Astrocyte (in vitro differentiated cells and primary cell): ENCODE measurements at regions not wholly inside any gene's neighbourhood (a gene's known extent, or its start where the extent isn't known, plus 50 kb on each side); places are given as distances from the start of the nearest gene placed in this dataset.

Experiments
- DNase-seq: peaks from one replicate; pipeline ENCODE4 v3.0.0-alpha.2; 2010; ENCODE audit warnings: low read depth
- FAIRE-seq: peaks from 2 replicates; lab custom pipeline; 2011; peaks lifted over from hg19 to GRCh38; lab: Jason Lieb, UNC
- H2AFZ ChIP-seq: 2 replicates; pipeline ENCODE4 v1.6.0; 2012; ENCODE audit warnings: low read depth, low read length, inconsistent platforms
- H3K27ac ChIP-seq: 2 replicates; pipeline ENCODE4 v1.5.1; 2011; ENCODE audit warnings: low read depth, low read length, inconsistent platforms
- H3K27me3 ChIP-seq: 2 replicates; pipeline ENCODE4 v1.6.0; 2011; ENCODE audit warnings: low read length, inconsistent platforms; ENCODE audit not compliant: insufficient read depth
- H3K36me3 ChIP-seq: 2 replicates; pipeline ENCODE4 v1.5.1; 2011; ENCODE audit warnings: low read length, inconsistent platforms; ENCODE audit not compliant: insufficient read depth
- H3K4me1 ChIP-seq: 2 replicates; pipeline ENCODE4 v1.5.1; 2011; ENCODE audit warnings: low read length, inconsistent platforms; ENCODE audit not compliant: insufficient read depth
- H3K4me2 ChIP-seq: 2 replicates; pipeline ENCODE4 v1.6.0; 2012; ENCODE audit warnings: low read length, inconsistent platforms
- H3K4me3 ChIP-seq: 2 replicates; pipeline ENCODE4 v1.5.1; 2011; ENCODE audit warnings: low read depth, mild to moderate bottlenecking, low read length, inconsistent platforms; ENCODE audit not compliant: insufficient read depth
- H3K79me2 ChIP-seq: 2 replicates; pipeline ENCODE4 v1.6.0; 2012; ENCODE audit warnings: mild to moderate bottlenecking, low read length, inconsistent platforms; ENCODE audit not compliant: insufficient read depth
- H3K9ac ChIP-seq: 2 replicates; pipeline ENCODE4 v1.6.0; 2012; ENCODE audit warnings: mild to moderate bottlenecking, low read length, inconsistent platforms
- H3K9me3 ChIP-seq: 2 replicates; pipeline ENCODE4 v1.5.1; 2012; ENCODE audit warnings: low read depth, mild to moderate bottlenecking, low read length, inconsistent platforms; ENCODE audit not compliant: insufficient read depth
- H4K20me1 ChIP-seq: 2 replicates; pipeline ENCODE4 v1.6.0; 2012; ENCODE audit warnings: low read length, inconsistent platforms; ENCODE audit not compliant: insufficient read depth
- H3K27ac Mint-ChIP-seq: one replicate; pipeline ENCODE4 v1.8.0; 2021; ENCODE audit warnings: mild to moderate bottlenecking, mixed read lengths; ENCODE audit not compliant: unreplicated experiment
- H3K27me3 Mint-ChIP-seq: one replicate; pipeline ENCODE4 v1.8.0; 2021; ENCODE audit warnings: low read depth, mixed read lengths; ENCODE audit not compliant: unreplicated experiment
- H3K36me3 Mint-ChIP-seq: one replicate; pipeline ENCODE4 v1.8.0; 2021; ENCODE audit warnings: low read depth, mixed read lengths; ENCODE audit not compliant: unreplicated experiment
- H3K4me1 Mint-ChIP-seq: one replicate; pipeline ENCODE4 v1.8.0; 2021; ENCODE audit warnings: low read depth, mixed read lengths; ENCODE audit not compliant: unreplicated experiment
- H3K4me3 Mint-ChIP-seq: one replicate; pipeline ENCODE4 v1.8.0; 2021; ENCODE audit warnings: mild to moderate bottlenecking, moderate library complexity, mixed read lengths; ENCODE audit not compliant: unreplicated experiment
- H3K9me3 Mint-ChIP-seq: one replicate; pipeline ENCODE4 v1.8.0; 2021; ENCODE audit warnings: mild to moderate bottlenecking, mixed read lengths; ENCODE audit not compliant: unreplicated experiment
- EZH2 ChIP-seq: IDR thresholded peaks from 2 replicates; pipeline ENCODE4 v1.6.1; 2012; ENCODE audit warnings: mild to moderate bottlenecking, low read length, inconsistent platforms; ENCODE audit not compliant: insufficient read depth
- TF ChIP-seq, protein P1 (sequence below): IDR thresholded peaks from 2 replicates; pipeline ENCODE4 v1.5.1; 2011; ENCODE audit warnings: low read depth, mild to moderate bottlenecking, inconsistent platforms, low read length, moderate library complexity; ENCODE audit not compliant: insufficient read depth

DNA sequence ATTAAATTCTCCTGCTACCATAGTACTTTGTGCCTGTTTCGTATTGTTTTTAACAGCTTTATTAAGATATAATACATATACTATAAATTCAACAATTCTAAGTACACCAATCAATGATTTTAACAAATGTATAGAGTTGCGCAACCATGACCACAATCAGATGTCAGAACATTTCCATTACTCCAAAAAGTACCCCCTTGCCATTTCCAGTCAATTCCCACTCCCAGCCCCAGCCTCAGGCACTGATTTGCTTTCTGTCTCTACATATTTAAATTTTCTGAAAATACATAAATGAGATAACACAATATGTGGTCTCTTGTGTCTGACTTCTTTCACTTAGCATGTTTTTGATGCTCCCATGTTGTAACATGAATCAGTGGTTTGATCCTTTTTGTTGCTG, 193.9 kb downstream of the FIGN start:
- Histone ChIP-seq H3K4me3 (no peak overlapping the region), H3K9me3 (no peaks in the 10 kb centered on the region), H3K27ac (no peak overlapping the region), H4K20me1 (no peaks in the 10 kb centered on the region), H3K36me3 (no peaks in the 10 kb centered on the region), H2AFZ (no peak overlapping the region), H3K9ac (no peak overlapping the region), H3K27me3 (no peaks in the 10 kb centered on the region), H3K4me1 (no peaks in the 10 kb centered on the region), H3K79me2 (no peaks in the 10 kb centered on the region), H3K4me2 (no peak overlapping the region)
- no peak for DNase-seq
- no peaks in the 10 kb centered on the region for H3K36me3 Mint-ChIP-seq
- peaks cover 2% of the 10 kb centered on the region for H3K9me3 Mint-ChIP-seq
- H3K4me1 Mint-ChIP-seq, result no peaks in the 10 kb centered on the region
- TF ChIP-seq EZH2, result no peak
- TF ChIP-seq, protein P1, sequence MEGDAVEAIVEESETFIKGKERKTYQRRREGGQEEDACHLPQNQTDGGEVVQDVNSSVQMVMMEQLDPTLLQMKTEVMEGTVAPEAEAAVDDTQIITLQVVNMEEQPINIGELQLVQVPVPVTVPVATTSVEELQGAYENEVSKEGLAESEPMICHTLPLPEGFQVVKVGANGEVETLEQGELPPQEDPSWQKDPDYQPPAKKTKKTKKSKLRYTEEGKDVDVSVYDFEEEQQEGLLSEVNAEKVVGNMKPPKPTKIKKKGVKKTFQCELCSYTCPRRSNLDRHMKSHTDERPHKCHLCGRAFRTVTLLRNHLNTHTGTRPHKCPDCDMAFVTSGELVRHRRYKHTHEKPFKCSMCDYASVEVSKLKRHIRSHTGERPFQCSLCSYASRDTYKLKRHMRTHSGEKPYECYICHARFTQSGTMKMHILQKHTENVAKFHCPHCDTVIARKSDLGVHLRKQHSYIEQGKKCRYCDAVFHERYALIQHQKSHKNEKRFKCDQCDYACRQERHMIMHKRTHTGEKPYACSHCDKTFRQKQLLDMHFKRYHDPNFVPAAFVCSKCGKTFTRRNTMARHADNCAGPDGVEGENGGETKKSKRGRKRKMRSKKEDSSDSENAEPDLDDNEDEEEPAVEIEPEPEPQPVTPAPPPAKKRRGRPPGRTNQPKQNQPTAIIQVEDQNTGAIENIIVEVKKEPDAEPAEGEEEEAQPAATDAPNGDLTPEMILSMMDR, result no peak
- FAIRE-seq, result no peak
- H3K27ac Mint-ChIP-seq, result no peak overlapping the region
- H3K27me3 Mint-ChIP-seq, result no peaks in the 10 kb centered on the region
- no peak overlapping the region for H3K4me3 Mint-ChIP-seq

DNA sequence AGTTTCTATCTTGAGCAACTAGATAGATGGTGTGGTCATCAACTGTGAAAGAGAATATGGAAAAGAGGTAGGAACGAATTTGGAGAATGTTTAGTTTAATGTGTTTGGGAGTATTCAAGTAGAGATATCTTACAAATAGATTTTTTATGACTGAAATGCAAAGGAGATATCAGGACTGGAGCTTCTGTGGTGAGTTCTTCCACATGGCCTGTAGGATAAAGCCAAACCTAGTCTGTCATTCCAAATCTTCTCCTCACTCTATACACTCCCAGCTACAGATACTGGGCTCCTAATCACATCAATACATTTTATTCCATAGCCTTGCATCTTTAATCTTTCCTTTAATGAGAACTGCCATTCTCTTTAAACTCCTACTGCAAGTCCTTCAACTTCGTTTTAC, 194.3 kb downstream of the FIGN start:
- H3K27me3 ChIP-seq, result no peaks in the 10 kb centered on the region
- no peaks in the 10 kb centered on the region for H3K79me2 ChIP-seq
- no peak for FAIRE-seq
- no peak overlapping the region for H3K4me3 Mint-ChIP-seq
- H3K4me3 ChIP-seq, result no peak overlapping the region
- no peaks in the 10 kb centered on the region for H3K4me1 ChIP-seq
- H4K20me1 ChIP-seq, result no peaks in the 10 kb centered on the region
- no peak overlapping the region for H3K4me2 ChIP-seq
- no peak overlapping the region for H2AFZ ChIP-seq
- peaks cover 2% of the 10 kb centered on the region for H3K9me3 Mint-ChIP-seq
- no peaks in the 10 kb centered on the region for H3K4me1 Mint-ChIP-seq
- H3K36me3 ChIP-seq, result no peaks in the 10 kb centered on the region
- no peaks in the 10 kb centered on the region for H3K9me3 ChIP-seq
- H3K27ac ChIP-seq, result no peak overlapping the region
- TF ChIP-seq, protein P1, result no peak
- TF ChIP-seq EZH2, result no peak
- no peaks in the 10 kb centered on the region for H3K36me3 Mint-ChIP-seq
- DNase-seq, result no peak
- no peak overlapping the region for H3K27ac Mint-ChIP-seq
- no peak overlapping the region for H3K9ac ChIP-seq
- no peaks in the 10 kb centered on the region for H3K27me3 Mint-ChIP-seq

DNA sequence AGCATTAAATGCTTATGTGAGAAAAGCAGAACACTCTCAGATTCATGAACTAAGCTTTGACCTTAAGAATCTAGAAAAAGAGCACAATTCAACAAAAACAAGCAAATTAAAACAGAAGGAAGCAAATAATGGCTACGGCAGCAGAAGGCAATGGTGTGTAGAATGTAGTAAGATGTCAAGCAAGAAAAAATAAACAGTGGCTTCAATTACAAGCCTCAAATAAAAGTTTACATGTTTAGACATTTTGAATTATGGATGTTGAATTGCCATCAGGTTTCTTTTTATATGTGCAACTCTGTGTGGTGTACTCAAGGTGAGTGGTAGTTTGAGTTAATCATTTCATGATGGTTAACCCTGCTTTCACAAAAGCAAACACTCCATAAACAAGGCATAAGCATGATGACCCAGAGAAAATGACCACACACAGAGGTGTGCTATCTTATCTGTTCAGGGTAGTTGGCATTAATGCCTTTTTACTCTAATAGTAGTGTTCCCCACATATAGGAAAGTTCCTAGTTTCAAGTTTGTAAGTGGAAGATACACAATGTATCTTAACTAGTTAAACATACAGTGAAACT, 207.1 kb downstream of the FIGN start:
- H3K9ac ChIP-seq, result no peak overlapping the region
- no peaks in the 10 kb centered on the region for H3K4me1 ChIP-seq
- no peaks in the 10 kb centered on the region for H3K27me3 ChIP-seq
- no peak overlapping the region for H3K4me3 Mint-ChIP-seq
- no peak for FAIRE-seq
- no peaks in the 10 kb centered on the region for H3K4me1 Mint-ChIP-seq
- no peaks in the 10 kb centered on the region for H3K36me3 ChIP-seq
- TF ChIP-seq, protein P1, result no peak
- no peak for TF ChIP-seq EZH2
- DNase-seq, result no peak
- H2AFZ ChIP-seq, result no peak overlapping the region
- no peak overlapping the region for H3K27ac Mint-ChIP-seq
- no peak overlapping the region for H3K4me2 ChIP-seq
- no peaks in the 10 kb centered on the region for H4K20me1 ChIP-seq
- no peaks in the 10 kb centered on the region for H3K79me2 ChIP-seq
- H3K9me3 Mint-ChIP-seq, result peaks cover 3% of the 10 kb centered on the region
- no peaks in the 10 kb centered on the region for H3K27me3 Mint-ChIP-seq
- no peaks in the 10 kb centered on the region for H3K36me3 Mint-ChIP-seq
- no peak overlapping the region for H3K4me3 ChIP-seq
- no peaks in the 10 kb centered on the region for H3K9me3 ChIP-seq
- H3K27ac ChIP-seq, result no peak overlapping the region
